Calu3 (cell line): ENCODE measurements at regions not wholly inside any gene's neighbourhood (a gene's known extent, or its start where the extent isn't known, plus 50 kb on each side); places are given as distances from the start of the nearest gene placed in this dataset.

Source experiments
- BruUV-seq: library from RNA; stranded (reverse); fragments of 400-500 nt; replicated peaks from 2 replicates; lab custom pipeline; 2021; lab: Mats Ljungman, UMichigan
- CTCF ChIA-PET: fragments of 300-600 bp; sonication (Branson Sonifier 250); formaldehyde crosslinking; loops from one replicate; lab custom pipeline; 2022; ENCODE audit warnings: antibody characterized with exemption; lab: Charles Lee
- DNase-seq: peaks from one replicate; pipeline ENCODE4 v3.0.0; 2022
- H3K27ac Mint-ChIP-seq: one replicate; pipeline ENCODE4 v1.8.0; 2022; ENCODE audit warnings: mixed read lengths; ENCODE audit not compliant: unreplicated experiment
- H3K27me3 Mint-ChIP-seq: one replicate; pipeline ENCODE4 v1.8.0; 2022; ENCODE audit warnings: mixed read lengths; ENCODE audit not compliant: unreplicated experiment
- H3K36me3 Mint-ChIP-seq: one replicate; pipeline ENCODE4 v1.8.0; 2022; ENCODE audit warnings: mild to moderate bottlenecking, moderate library complexity, mixed read lengths; ENCODE audit not compliant: insufficient read depth, unreplicated experiment
- H3K4me1 Mint-ChIP-seq: one replicate; pipeline ENCODE4 v1.8.0; 2022; ENCODE audit warnings: mild to moderate bottlenecking, low read depth, mixed read lengths; ENCODE audit not compliant: unreplicated experiment
- H3K4me3 Mint-ChIP-seq: one replicate; pipeline ENCODE4 v1.8.0; 2022; ENCODE audit warnings: mild to moderate bottlenecking, low read depth, moderate library complexity, mixed read lengths; ENCODE audit not compliant: unreplicated experiment
- H3K9me3 Mint-ChIP-seq: one replicate; pipeline ENCODE4 v1.8.0; 2022; ENCODE audit warnings: low read depth, mixed read lengths; ENCODE audit not compliant: unreplicated experiment
- CTCF ChIP-seq: fragments of 200-600 bp; IDR thresholded peaks from one replicate; pipeline ENCODE4 v1.8.0; 2022; ENCODE audit warnings: antibody characterized with exemption; ENCODE audit not compliant: unreplicated experiment
- intact Hi-C: fragments of 100-400 bp; cut with micrococcal nuclease; formaldehyde crosslinking; loops from one replicate; pipeline ENCODE4 v1.10.0; 2022; ENCODE audit not compliant: unreplicated experiment

- Mint-ChIP-seq H3K27ac (no peak overlapping the region), H3K36me3 (peaks cover 13% of the 10 kb centered on the region), H3K9me3 (no peaks in the 10 kb centered on the region), H3K4me1 (peaks cover 48% of the 10 kb centered on the region), H3K4me3 (no peak overlapping the region), H3K27me3 (no peaks in the 10 kb centered on the region)
- intact Hi-C loops = no loop called here
- CTCF ChIA-PET = no interaction called here
- no TSS peak for BruUV-seq
- TF ChIP-seq CTCF = no peak
- DNase-seq = no peak
These were observed 325.4 kb upstream of the PRDM1 start for GRCh38 chr6:105760746-105761145.

- Mint-ChIP-seq H3K4me1 (peaks cover 52% of the 10 kb centered on the region), H3K36me3 (peaks cover 13% of the 10 kb centered on the region), H3K9me3 (no peaks in the 10 kb centered on the region), H3K27ac (peak overlapping the region; percentile 86), H3K4me3 (peak overlapping the region; percentile 1), H3K27me3 (no peaks in the 10 kb centered on the region)
- DNase-seq = no peak
- intact Hi-C loops = loop anchor here (5.0 kb wide), 2 partner anchors 32 to 122 kb away; no protein-coding TSS in a partner anchor
- no peak for TF ChIP-seq CTCF
- CTCF ChIA-PET = no interaction called here
- no TSS peak for BruUV-seq
These were observed 326.2 kb upstream of the PRDM1 start for GRCh38 chr6:105759946-105760345.

- BruUV-seq = no TSS peak
- Mint-ChIP-seq H3K27ac (peak overlapping the region; percentile 86), H3K27me3 (no peaks in the 10 kb centered on the region), H3K36me3 (peaks cover 13% of the 10 kb centered on the region), H3K4me3 (no peak overlapping the region), H3K9me3 (no peaks in the 10 kb centered on the region), H3K4me1 (peaks cover 52% of the 10 kb centered on the region)
- DNase-seq = peak; percentile 44
- CTCF ChIA-PET = no interaction called here
- TF ChIP-seq CTCF = no peak
- intact Hi-C loops = loop anchor here (5.0 kb wide), 2 partner anchors 33 to 123 kb away; no protein-coding TSS in a partner anchor
These were observed 327.1 kb upstream of the PRDM1 start for GRCh38 chr6:105759015-105759414.

GRCh38 chr6:105757512-105758200, 328.5 kb upstream of the PRDM1 start:
- CTCF ChIA-PET = no interaction called here
- H3K4me3 Mint-ChIP-seq = no peak overlapping the region
- no TSS peak for BruUV-seq
- H3K9me3 Mint-ChIP-seq = no peaks in the 10 kb centered on the region
- H3K4me1 Mint-ChIP-seq = peaks cover 63% of the 10 kb centered on the region
- no peak for TF ChIP-seq CTCF
- no peaks in the 10 kb centered on the region for H3K27me3 Mint-ChIP-seq
- H3K27ac Mint-ChIP-seq = peak overlapping the region; percentile 86
- DNase-seq = no peak
- intact Hi-C loops = loop anchor here (5.0 kb wide), 2 partner anchors 35 to 125 kb away; no protein-coding TSS in a partner anchor
- peaks cover 18% of the 10 kb centered on the region for H3K36me3 Mint-ChIP-seq
